Heart left ventricle (tissue), 13 donors: ENCODE measurements at regions not wholly inside any gene's neighbourhood (a gene's known extent, or its start where the extent isn't known, plus 50 kb on each side); places are given as distances from the start of the nearest gene placed in this dataset.

Experiments
- CTCF ChIP-seq, 12 donors: fragments of 200-600 bp; sonication (generic) in 4 of 12; IDR thresholded peaks; one replicate each; pipeline versions ENCODE4 v1.5.0 to v1.8.0; 2018 to 2022; ENCODE audit warnings: antibody characterized with exemption in 12 of 12, mild to moderate bottlenecking in 5 of 12
- POLR2A ChIP-seq, 2 donors: fragments of 450-650 bp; IDR thresholded peaks; one replicate each; pipeline ENCODE4 v1.6.1; 2017; ENCODE audit warnings: antibody characterized with exemption in 2 of 2, mild to moderate bottlenecking in 2 of 2, moderate library complexity in 2 of 2
- donor health status: ischemic (EF 13 %, LVEDD 7.1; RV severe dilation, severe dysfunction).
- donor health status: DM: no; HTN: yes; CAD: no.
- donor health status: DM: no; HTN: no; CAD: no.
- donor health status: ischemic (EF 25% LVEDD 6.9; RV normal size, moderate dysfunction).
- donor health status: ischemic (EF 25% LVEDD 5.7; RV mildly dilated, moderate dysfunction).
- donor health status: ischemic (EF 35%, LVEDD 5.7; RV mildly dilated, moderate dysfunction).
- donor health status: nonischemic (EF 11% LVEDD 7.7; RV severe dilation, severe dysfunction).
- donor health status: DM: yes; HTN: yes; CAD: no.
- donor health status: PGD.
- donor health status: ischemic (EF 29% LVEDD 5.4; RV normal size, mild dysfunction).
- donor health status: nonischemic (EF 23%, LVEDD 6.1; RV moderate dilation, normal function).

DNA sequence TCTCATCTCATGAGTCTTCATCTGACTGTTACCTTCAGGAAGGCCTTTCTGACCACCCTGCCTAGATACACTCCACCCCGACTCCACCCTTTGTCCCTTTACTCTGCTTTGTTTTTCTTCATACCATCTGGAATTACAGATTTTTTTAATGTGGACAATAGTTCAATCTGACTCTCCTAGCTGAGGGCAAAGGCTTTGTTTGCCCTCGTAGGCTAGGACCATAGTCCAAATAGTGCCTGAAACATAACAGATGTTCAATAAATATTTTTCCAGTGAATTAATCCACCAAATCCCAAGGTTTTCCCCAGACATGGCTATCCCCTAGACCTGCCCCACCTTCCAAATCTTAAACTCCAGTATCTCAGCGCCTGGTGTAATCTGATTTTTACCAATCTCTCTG, 176.5 kb upstream of the GJB5 start:
- TF ChIP-seq CTCF (IDR thresholded peaks at IDR 0.05) (no peak), POLR2A (IDR thresholded peaks at IDR 0.05) (no peak)
